Tibial nerve (tissue), 4 donors: ENCODE measurements at regions not wholly inside any gene's neighbourhood (a gene's known extent, or its start where the extent isn't known, plus 50 kb on each side); places are given as distances from the start of the nearest gene placed in this dataset.
"Not testable (repeated sequence)": the region's sequence is repeated elsewhere in the genome, so short reads cannot be mapped to it uniquely, and the experiment has no call there.

Source experiments
- DNase-seq, 2 donors: peaks; one replicate each; pipeline ENCODE4 v3.0.0-alpha.2; 2019; ENCODE audit warnings: low spot score in 2 of 2
- H3K27ac ChIP-seq, 4 donors: fragments of 200-600 bp; sonication (generic) in 3 of 4; one replicate each; pipeline ENCODE4 v1.5.1; 2017 to 2019; ENCODE audit warnings: mild to moderate bottlenecking in 1 of 4
- H3K27me3 ChIP-seq, 2 donors: fragments of 200-600 bp; sonication (generic) in 1 of 2; one replicate each; pipeline versions ENCODE4 v1.5.1 to v1.6.0; 2017 to 2019
- H3K36me3 ChIP-seq, 3 donors: fragments of 200-600 bp; sonication (generic); one replicate each; pipeline ENCODE4 v1.5.1; 2018 to 2019
- H3K4me1 ChIP-seq, 4 donors: fragments of 200-600 bp; sonication (generic) in 3 of 4; one replicate each; pipeline ENCODE4 v1.5.1; 2017 to 2019
- H3K4me3 ChIP-seq, 4 donors: fragments of 200-600 bp; sonication (generic) in 3 of 4; one replicate each; pipeline ENCODE4 v1.5.1; 2017 to 2019; ENCODE audit warnings: mild to moderate bottlenecking in 1 of 4, moderate library complexity in 1 of 4
- H3K9me3 ChIP-seq, 4 donors: fragments of 200-600 bp; sonication (generic) in 3 of 4; one replicate each; pipeline ENCODE4 v1.5.1; 2017 to 2019
- EP300 ChIP-seq, 2 donors: sonication (generic); formaldehyde crosslinking; IDR thresholded peaks; one replicate each; pipeline ENCODE4 v1.6.1; 2017; ENCODE audit warnings: antibody characterized with exemption in 2 of 2, mild to moderate bottlenecking in 1 of 2
- POLR2A ChIP-seq, 2 donors: fragments of 450-650 bp; IDR thresholded peaks; one replicate each; pipeline ENCODE4 v1.6.1; 2017; ENCODE audit warnings: antibody characterized with exemption in 2 of 2, mild to moderate bottlenecking in 2 of 2, moderate library complexity in 2 of 2
- WGBS, 2 donors: methylation state at CpG; one replicate each; pipeline ENCODE4 v1.1.5; 2018; 5-methylcytosine and 5-hydroxymethylcytosine counted together
- TF ChIP-seq, protein P1 (sequence below), 5 experiments: fragments of 200-600 bp in 3 of 5; fragments of 450-650 bp in 2 of 5; sonication (generic) in 3 of 5; IDR thresholded peaks; one replicate each; pipeline ENCODE4 v1.5.1; 2016 to 2019; ENCODE audit warnings: antibody characterized with exemption in 5 of 5, mild to moderate bottlenecking in 3 of 5, moderate library complexity in 2 of 5

DNA sequence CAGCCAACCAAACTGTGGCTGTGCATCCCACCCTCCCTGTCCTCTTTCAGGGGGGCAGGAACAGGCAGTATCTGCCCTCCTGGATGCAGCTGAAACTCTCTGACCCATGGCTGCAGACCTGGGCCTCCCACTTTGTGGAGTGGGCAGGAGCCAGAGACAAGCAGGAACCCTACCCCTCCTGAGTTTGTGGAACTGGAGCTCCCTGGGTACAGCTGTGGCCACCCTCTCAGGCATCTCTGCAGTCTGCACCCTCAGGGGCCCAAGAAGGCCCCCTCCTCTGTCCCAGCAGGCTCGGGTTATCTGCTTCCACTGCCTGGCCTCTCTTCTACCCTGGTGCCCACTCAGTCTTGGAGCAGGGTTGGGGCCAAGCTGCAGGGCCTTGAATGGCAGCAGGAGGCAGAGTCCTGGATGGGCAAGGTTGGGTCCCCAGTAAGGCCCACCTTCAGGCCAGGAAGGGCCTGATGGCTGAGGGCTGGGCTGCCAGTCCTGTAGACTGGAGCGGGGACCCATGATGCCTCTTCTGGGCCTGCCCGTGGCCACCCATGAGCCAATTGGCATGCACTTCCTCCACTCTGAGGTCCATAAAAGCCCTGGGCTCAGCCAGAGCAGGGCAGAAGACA lies 619.9 kb downstream of the KIF4B start:
- no peak for DNase-seq
- TF ChIP-seq POLR2A (IDR thresholded peaks at IDR 0.05): no peak
- TF ChIP-seq, protein P1, sequence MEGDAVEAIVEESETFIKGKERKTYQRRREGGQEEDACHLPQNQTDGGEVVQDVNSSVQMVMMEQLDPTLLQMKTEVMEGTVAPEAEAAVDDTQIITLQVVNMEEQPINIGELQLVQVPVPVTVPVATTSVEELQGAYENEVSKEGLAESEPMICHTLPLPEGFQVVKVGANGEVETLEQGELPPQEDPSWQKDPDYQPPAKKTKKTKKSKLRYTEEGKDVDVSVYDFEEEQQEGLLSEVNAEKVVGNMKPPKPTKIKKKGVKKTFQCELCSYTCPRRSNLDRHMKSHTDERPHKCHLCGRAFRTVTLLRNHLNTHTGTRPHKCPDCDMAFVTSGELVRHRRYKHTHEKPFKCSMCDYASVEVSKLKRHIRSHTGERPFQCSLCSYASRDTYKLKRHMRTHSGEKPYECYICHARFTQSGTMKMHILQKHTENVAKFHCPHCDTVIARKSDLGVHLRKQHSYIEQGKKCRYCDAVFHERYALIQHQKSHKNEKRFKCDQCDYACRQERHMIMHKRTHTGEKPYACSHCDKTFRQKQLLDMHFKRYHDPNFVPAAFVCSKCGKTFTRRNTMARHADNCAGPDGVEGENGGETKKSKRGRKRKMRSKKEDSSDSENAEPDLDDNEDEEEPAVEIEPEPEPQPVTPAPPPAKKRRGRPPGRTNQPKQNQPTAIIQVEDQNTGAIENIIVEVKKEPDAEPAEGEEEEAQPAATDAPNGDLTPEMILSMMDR (IDR thresholded peaks at IDR 0.05): no peak
- no peak for TF ChIP-seq EP300 (IDR thresholded peaks at IDR 0.05)
- peaks cover 0 to 11% (median 0%) of the 10 kb centered on the region in 4 donors for H3K9me3 ChIP-seq
- no peak overlapping the region for H3K27ac ChIP-seq
- 88 to 100% methylated on average over 3 of the region's 3 CpGs for WGBS, 2 donors
- H3K27me3 ChIP-seq: no peaks in the 10 kb centered on the region
- H3K4me3 ChIP-seq: no peak overlapping the region
- no peaks in the 10 kb centered on the region for H3K4me1 ChIP-seq
- H3K36me3 ChIP-seq: no peaks in the 10 kb centered on the region

DNA sequence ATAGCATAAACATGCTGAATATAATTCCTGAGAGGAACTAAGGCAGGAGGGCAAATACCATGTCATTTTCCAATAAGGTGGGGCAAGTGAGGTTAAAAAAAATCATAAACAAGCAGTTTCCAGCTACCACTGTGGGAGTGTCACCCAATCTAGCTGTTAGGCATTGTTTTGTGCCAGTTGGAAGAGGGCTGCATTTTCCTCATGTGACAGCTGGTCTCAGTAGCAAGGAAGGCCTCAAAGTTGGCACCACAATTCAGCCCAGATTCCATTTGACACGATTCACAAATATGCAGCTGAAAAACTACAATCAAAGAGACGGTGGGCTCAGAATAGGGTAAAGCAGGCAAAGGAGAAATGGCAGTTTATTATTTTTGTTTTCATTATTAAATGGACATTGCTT lies 636.1 kb downstream of the KIF4B start:
- Histone ChIP-seq H3K36me3 (no peaks in the 10 kb centered on the region), H3K9me3 (no peaks in the 10 kb centered on the region), H3K4me1 (no peaks in the 10 kb centered on the region), H3K27ac (no peak overlapping the region), H3K27me3 (peaks cover 0 to 2% of the 10 kb centered on the region in 2 donors), H3K4me3 (no peak overlapping the region)
- no peak for DNase-seq
- 72 to 76% methylated on average over 2 of the region's 2 CpGs for WGBS, 2 donors
- TF ChIP-seq POLR2A (IDR thresholded peaks at IDR 0.05): no peak
- TF ChIP-seq, protein P1 (IDR thresholded peaks at IDR 0.05): no peak
- no peak for TF ChIP-seq EP300 (IDR thresholded peaks at IDR 0.05)

- no peaks in the 10 kb centered on the region for H3K4me1 ChIP-seq
- no peak overlapping the region for H3K27ac ChIP-seq
- TF ChIP-seq EP300 (IDR thresholded peaks at IDR 0.05): no peak
- no peak for TF ChIP-seq POLR2A (IDR thresholded peaks at IDR 0.05)
- TF ChIP-seq, protein P1 (IDR thresholded peaks at IDR 0.05): no peak
- H3K27me3 ChIP-seq: peaks cover 0 to 2% of the 10 kb centered on the region in 2 donors
- DNase-seq: no peak
- 85 to 88% methylated on average over 2 of the region's 2 CpGs for WGBS, 2 donors
- H3K36me3 ChIP-seq: no peaks in the 10 kb centered on the region
- peaks cover 0 to 3% (median 0%) of the 10 kb centered on the region in 4 donors for H3K9me3 ChIP-seq
- no peak overlapping the region for H3K4me3 ChIP-seq
Measured at GRCh38 chr5:155655569-155655968, 642.0 kb downstream of the KIF4B start.

GRCh38 chr5:155661859-155662258 lies 648.3 kb downstream of the KIF4B start:
- Histone ChIP-seq H3K27me3 (no peaks in the 10 kb centered on the region), H3K4me1 (no peaks in the 10 kb centered on the region), H3K4me3 (no peak overlapping the region), H3K36me3 (no peaks in the 10 kb centered on the region), H3K9me3 (no peaks in the 10 kb centered on the region), H3K27ac (no peak overlapping the region)
- DNase-seq: no peak
- TF ChIP-seq POLR2A (IDR thresholded peaks at IDR 0.05): no peak

DNA sequence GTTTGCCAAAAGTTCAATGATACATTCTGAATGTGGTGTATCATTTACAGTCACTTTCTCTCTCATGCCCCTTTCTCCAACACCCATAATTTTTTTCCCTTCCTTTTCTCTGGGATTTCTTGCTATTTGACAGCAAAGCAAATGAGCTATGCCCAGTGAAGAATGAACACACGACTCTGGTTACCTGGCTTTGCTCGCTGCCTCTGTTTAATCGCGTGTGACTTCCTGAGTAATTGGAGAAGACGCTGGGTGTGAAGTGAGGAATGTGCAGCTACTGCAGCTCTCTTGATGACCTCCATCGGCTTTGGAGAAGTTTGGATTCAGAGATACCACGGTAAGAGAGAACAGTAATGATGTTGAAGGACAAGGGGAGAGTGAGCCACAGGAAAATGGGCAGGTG lies 651.8 kb downstream of the KIF4B start:
- DNase-seq: no peak
- no peaks in the 10 kb centered on the region for H3K27me3 ChIP-seq
- WGBS, 2 donors: 56 to 65% methylated on average over 7 of the region's 7 CpGs
- H3K4me3 ChIP-seq: no peak overlapping the region
- H3K27ac ChIP-seq: no peak overlapping the region
- TF ChIP-seq, protein P1 (IDR thresholded peaks at IDR 0.05): no peak
- TF ChIP-seq EP300 (IDR thresholded peaks at IDR 0.05) (no peak), POLR2A (IDR thresholded peaks at IDR 0.05) (no peak)
- no peaks in the 10 kb centered on the region for H3K9me3 ChIP-seq
- H3K36me3 ChIP-seq: no peaks in the 10 kb centered on the region
- H3K4me1 ChIP-seq: no peaks in the 10 kb centered on the region

- H3K4me3 ChIP-seq, H3K4me1 ChIP-seq, H3K27me3 ChIP-seq, DNase-seq, H3K27ac ChIP-seq, H3K36me3 ChIP-seq: not testable (repeated sequence)
- H3K9me3 ChIP-seq: peaks cover 0 to 16% (median 0%) of the 10 kb centered on the region in 4 donors
- 66 to 71% methylated on average over 7 of the region's 7 CpGs for WGBS, 2 donors
Measured at GRCh38 chr5:155672001-155672400, 655.0 kb upstream of the SGCD start.
